Activated CD8-positive, alpha-beta T cell treated with anti-CD3 and anti-CD28 coated beads, Interleukin-2, amount 10 ng/mL, durations not matched to agents 7 days and 5 days (primary cell): ENCODE measurements at regions not wholly inside any gene's neighbourhood (a gene's known extent, or its start where the extent isn't known, plus 50 kb on each side); places are given as distances from the start of the nearest gene placed in this dataset.
"Not testable (repeated sequence)": the region's sequence is repeated elsewhere in the genome, so short reads cannot be mapped to it uniquely, and the experiment has no call there.

Source experiments
- ATAC-seq: fragments of 150-1000 bp; cut with Tn5 transposase; one replicate; pipeline ENCODE4 v1.10.0; 2021; ENCODE audit warnings: moderate library complexity
- CTCF ChIA-PET: fragments of 350-600 bp; sonication (Branson Sonifier 250); formaldehyde crosslinking; loops from one replicate; lab custom pipeline; 2021; ENCODE audit warnings: antibody characterized with exemption; lab: Charles Lee
- POLR2A ChIA-PET: fragments of 350-600 bp; sonication (Branson Sonifier 250); formaldehyde crosslinking; loops from one replicate; lab custom pipeline; 2021; ENCODE audit warnings: antibody characterized with exemption; lab: Charles Lee
- DNase-seq: peaks from one replicate; pipeline ENCODE4 v3.0.0-alpha.2; 2020
- H3K27ac Mint-ChIP-seq: one replicate; pipeline ENCODE4 v1.8.0; 2021; ENCODE audit warnings: mild to moderate bottlenecking, mixed read lengths
- H3K27me3 Mint-ChIP-seq: one replicate; pipeline ENCODE4 v1.8.0; 2021; ENCODE audit warnings: low read depth, mixed read lengths
- H3K36me3 Mint-ChIP-seq: one replicate; pipeline ENCODE4 v1.8.0; 2021; ENCODE audit warnings: low read depth, mixed read lengths
- H3K4me1 Mint-ChIP-seq: one replicate; pipeline ENCODE4 v1.8.0; 2021; ENCODE audit warnings: low read depth, mixed read lengths
- H3K4me3 Mint-ChIP-seq: one replicate; pipeline ENCODE4 v1.8.0; 2021; ENCODE audit warnings: mild to moderate bottlenecking, mixed read lengths
- H3K9me3 Mint-ChIP-seq: one replicate; pipeline ENCODE4 v1.8.0; 2022; ENCODE audit warnings: mixed read lengths; ENCODE audit not compliant: insufficient read depth

DNA sequence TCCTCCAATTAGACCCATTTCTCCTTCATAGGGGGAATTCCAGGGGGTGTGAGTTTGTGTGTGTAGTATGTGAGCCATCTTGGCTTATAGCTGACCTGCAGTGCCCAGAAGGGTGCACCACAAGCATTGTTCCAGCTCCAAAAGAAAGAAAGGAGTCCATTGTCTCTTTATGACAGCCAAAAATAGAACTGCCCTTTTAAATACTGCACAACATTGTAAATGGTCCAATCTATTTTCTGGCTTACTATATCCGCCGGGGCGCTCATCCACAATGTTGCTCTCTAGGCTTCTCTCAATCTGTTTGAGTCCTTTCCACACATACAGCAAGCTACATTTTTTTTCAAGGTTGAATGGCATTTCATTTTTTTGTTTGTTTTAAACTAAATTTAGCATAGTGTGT lies 517.5 kb downstream of the STK39 start:
- Mint-ChIP-seq H3K4me3 (no peak overlapping the region), H3K36me3 (no peaks in the 10 kb centered on the region), H3K27me3 (no peaks in the 10 kb centered on the region), H3K9me3 (no peaks in the 10 kb centered on the region), H3K4me1 (no peaks in the 10 kb centered on the region), H3K27ac (no peak overlapping the region)
- POLR2A ChIA-PET: no interaction called here
- CTCF ChIA-PET: no interaction called here
- no peak for ATAC-seq
- no peak for DNase-seq

GRCh38 chr2:167726788-167727187 lies 520.6 kb downstream of the STK39 start:
- CTCF ChIA-PET: no interaction called here
- ATAC-seq: no peak
- no peaks in the 10 kb centered on the region for H3K4me1 Mint-ChIP-seq
- no peak overlapping the region for H3K4me3 Mint-ChIP-seq
- H3K27me3 Mint-ChIP-seq: no peaks in the 10 kb centered on the region
- H3K36me3 Mint-ChIP-seq: no peaks in the 10 kb centered on the region
- H3K9me3 Mint-ChIP-seq: no peaks in the 10 kb centered on the region
- POLR2A ChIA-PET: no interaction called here
- no peak overlapping the region for H3K27ac Mint-ChIP-seq
- DNase-seq: no peak

DNA sequence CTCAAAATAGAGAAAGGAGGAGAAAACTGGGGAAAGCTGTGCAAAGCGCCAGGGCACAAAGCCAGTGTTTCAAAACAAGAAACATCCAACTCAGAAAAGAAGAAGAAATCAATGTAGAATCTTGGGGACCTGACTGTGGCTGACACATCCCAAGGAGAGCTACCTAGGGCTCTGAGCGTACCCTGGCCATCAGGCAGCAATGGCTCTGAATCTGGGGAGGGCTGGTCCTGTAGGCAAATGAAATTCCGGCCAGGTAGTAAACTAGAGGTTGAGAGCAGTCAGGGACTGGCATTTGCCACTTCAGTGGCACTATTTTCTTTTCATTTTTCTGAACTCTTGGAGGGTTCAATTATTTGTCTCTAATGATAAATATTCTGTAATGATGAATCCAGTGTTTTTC lies 525.8 kb downstream of the STK39 start:
- ChIA-PET POLR2A (no interaction called here), CTCF (no interaction called here)
- DNase-seq: no peak
- H3K27ac Mint-ChIP-seq: no peak overlapping the region
- no peaks in the 10 kb centered on the region for H3K9me3 Mint-ChIP-seq
- no peak overlapping the region for H3K4me3 Mint-ChIP-seq
- no peaks in the 10 kb centered on the region for H3K36me3 Mint-ChIP-seq
- no peak for ATAC-seq
- H3K4me1 Mint-ChIP-seq: no peaks in the 10 kb centered on the region
- H3K27me3 Mint-ChIP-seq: no peaks in the 10 kb centered on the region

GRCh38 chr2:167719410-167719809 lies 528.0 kb downstream of the STK39 start:
- ChIA-PET POLR2A (no interaction called here), CTCF (no interaction called here)
- Mint-ChIP-seq H3K27ac (no peak overlapping the region), H3K4me3 (no peak overlapping the region), H3K36me3 (no peaks in the 10 kb centered on the region), H3K9me3 (no peaks in the 10 kb centered on the region), H3K4me1 (no peaks in the 10 kb centered on the region), H3K27me3 (no peaks in the 10 kb centered on the region)
- DNase-seq (no peak), ATAC-seq (no peak)

GRCh38 chr2:167718560-167718959 lies 528.8 kb downstream of the STK39 start:
- Mint-ChIP-seq H3K9me3 (no peaks in the 10 kb centered on the region), H3K27me3 (no peaks in the 10 kb centered on the region), H3K36me3 (no peaks in the 10 kb centered on the region), H3K27ac (no peak overlapping the region), H3K4me3 (no peak overlapping the region), H3K4me1 (no peaks in the 10 kb centered on the region)
- no peak for ATAC-seq
- DNase-seq: no peak
- CTCF ChIA-PET: no interaction called here
- POLR2A ChIA-PET: no interaction called here

- Mint-ChIP-seq H3K36me3 (no peaks in the 10 kb centered on the region), H3K9me3 (no peaks in the 10 kb centered on the region), H3K4me1 (no peaks in the 10 kb centered on the region), H3K4me3 (no peak overlapping the region), H3K27me3 (no peaks in the 10 kb centered on the region), H3K27ac (no peak overlapping the region)
- CTCF ChIA-PET: no interaction called here
- no peak for DNase-seq
- POLR2A ChIA-PET: no interaction called here
- no peak for ATAC-seq
Measured at GRCh38 chr2:167715932-167716331, 531.5 kb downstream of the STK39 start.

DNA sequence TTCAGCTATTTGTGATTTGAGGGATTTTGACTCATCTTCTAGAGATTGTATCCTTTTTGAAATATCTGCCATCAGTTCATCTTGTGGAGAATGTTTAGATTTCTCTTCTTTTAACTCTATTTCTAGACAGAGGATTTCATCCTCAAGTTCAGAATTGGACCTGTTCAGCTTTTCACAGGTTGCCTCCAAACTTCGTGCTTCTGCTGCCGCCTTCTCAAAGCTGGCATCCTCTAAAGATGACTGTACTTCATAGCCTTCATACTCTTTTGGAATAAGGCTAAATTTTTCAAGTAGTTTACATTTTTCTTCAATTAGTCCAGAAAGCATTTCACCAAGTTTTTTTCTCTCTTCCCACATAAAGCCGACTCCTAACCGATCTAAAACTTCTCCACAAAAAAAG lies 531.9 kb downstream of the STK39 start:
- H3K36me3 Mint-ChIP-seq, DNase-seq, H3K4me1 Mint-ChIP-seq, H3K27ac Mint-ChIP-seq, H3K4me3 Mint-ChIP-seq, H3K9me3 Mint-ChIP-seq, ATAC-seq, H3K27me3 Mint-ChIP-seq, POLR2A ChIA-PET, CTCF ChIA-PET: not testable (repeated sequence)

GRCh38 chr2:167712275-167712674 lies 535.1 kb downstream of the STK39 start:
- Mint-ChIP-seq H3K27ac (no peak overlapping the region), H3K36me3 (no peaks in the 10 kb centered on the region), H3K4me3 (no peak overlapping the region), H3K27me3 (no peaks in the 10 kb centered on the region), H3K9me3 (no peaks in the 10 kb centered on the region), H3K4me1 (no peaks in the 10 kb centered on the region)
- POLR2A ChIA-PET: no interaction called here
- no peak for ATAC-seq
- DNase-seq: no peak
- CTCF ChIA-PET: no interaction called here

- CTCF ChIA-PET: no interaction called here
- no peaks in the 10 kb centered on the region for H3K27me3 Mint-ChIP-seq
- ATAC-seq: no peak
- no peak overlapping the region for H3K4me3 Mint-ChIP-seq
- POLR2A ChIA-PET: no interaction called here
- H3K27ac Mint-ChIP-seq: no peak overlapping the region
- DNase-seq: no peak
- no peaks in the 10 kb centered on the region for H3K9me3 Mint-ChIP-seq
- no peaks in the 10 kb centered on the region for H3K4me1 Mint-ChIP-seq
- H3K36me3 Mint-ChIP-seq: no peaks in the 10 kb centered on the region
Measured at GRCh38 chr2:167708998-167709397, 538.4 kb downstream of the STK39 start.

DNA sequence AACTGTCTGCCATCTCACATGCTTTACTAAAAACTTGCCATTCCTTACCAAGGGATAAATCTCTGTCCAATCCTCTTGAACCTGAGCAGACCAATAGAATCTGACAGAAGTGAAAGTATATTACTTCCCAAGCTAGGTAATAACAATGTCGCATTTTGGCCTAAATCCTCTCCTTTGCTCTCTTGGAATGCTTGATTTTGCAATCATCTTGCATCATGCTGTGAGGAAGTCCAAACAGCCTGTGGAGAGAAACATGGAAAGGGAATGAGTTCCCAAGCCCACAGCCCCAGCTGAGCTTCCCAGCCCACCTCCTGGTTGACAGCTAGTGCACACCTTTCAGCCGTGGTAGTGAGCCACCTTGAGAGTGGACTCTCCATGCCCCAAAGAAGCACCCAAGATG lies 540.6 kb downstream of the STK39 start:
- no peak overlapping the region for H3K4me3 Mint-ChIP-seq
- H3K27ac Mint-ChIP-seq: no peak overlapping the region
- no peaks in the 10 kb centered on the region for H3K9me3 Mint-ChIP-seq
- CTCF ChIA-PET: no interaction called here
- no peaks in the 10 kb centered on the region for H3K4me1 Mint-ChIP-seq
- no peaks in the 10 kb centered on the region for H3K36me3 Mint-ChIP-seq
- ATAC-seq (no peak), DNase-seq (no peak)
- H3K27me3 Mint-ChIP-seq: no peaks in the 10 kb centered on the region
- POLR2A ChIA-PET: no interaction called here

DNA sequence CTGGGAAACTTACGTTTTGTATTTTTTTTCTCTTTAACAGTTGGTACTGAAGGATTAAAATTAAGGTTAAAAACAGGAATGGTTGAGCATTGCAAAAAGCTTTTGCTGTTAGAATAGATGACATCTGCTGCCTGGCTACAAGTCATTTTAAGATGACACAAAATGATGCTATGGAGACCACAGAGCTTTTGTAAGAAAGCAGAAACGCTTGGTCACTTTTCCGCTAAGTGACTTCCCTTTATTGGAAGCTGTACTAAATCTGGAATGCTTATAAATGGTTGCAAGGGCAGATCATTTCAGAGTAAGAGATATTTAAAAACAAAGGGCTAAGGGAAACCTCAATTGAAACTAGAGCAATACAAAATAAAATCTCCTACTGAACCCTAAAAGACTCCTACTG lies 544.0 kb downstream of the STK39 start:
- no peak overlapping the region for H3K27ac Mint-ChIP-seq
- ATAC-seq (no peak), DNase-seq (no peak)
- H3K9me3 Mint-ChIP-seq: no peaks in the 10 kb centered on the region
- no peaks in the 10 kb centered on the region for H3K27me3 Mint-ChIP-seq
- H3K36me3 Mint-ChIP-seq: no peaks in the 10 kb centered on the region
- H3K4me1 Mint-ChIP-seq: no peaks in the 10 kb centered on the region
- POLR2A ChIA-PET: no interaction called here
- CTCF ChIA-PET: no interaction called here
- H3K4me3 Mint-ChIP-seq: no peak overlapping the region

DNA sequence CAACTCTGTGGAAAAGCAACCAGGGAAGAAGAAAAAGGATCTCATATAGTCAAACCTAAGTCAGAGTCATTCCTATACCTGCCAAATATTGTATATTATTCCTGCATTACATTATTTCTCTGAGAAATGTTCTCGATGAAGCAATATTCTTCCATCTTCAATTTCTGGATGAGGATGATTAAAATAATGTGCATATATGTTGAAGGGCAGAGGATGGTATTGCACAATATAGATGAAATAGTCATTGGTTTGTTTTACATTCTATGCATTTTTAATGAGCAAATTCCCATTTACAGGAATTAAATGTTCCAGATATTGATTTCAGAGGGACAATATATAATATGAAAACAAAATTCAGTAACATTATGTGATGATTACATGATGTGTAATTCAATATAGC lies 545.2 kb downstream of the STK39 start:
- no peaks in the 10 kb centered on the region for H3K27me3 Mint-ChIP-seq
- no peaks in the 10 kb centered on the region for H3K9me3 Mint-ChIP-seq
- no peaks in the 10 kb centered on the region for H3K4me1 Mint-ChIP-seq
- H3K27ac Mint-ChIP-seq: no peak overlapping the region
- no peak for ATAC-seq
- H3K36me3 Mint-ChIP-seq: no peaks in the 10 kb centered on the region
- CTCF ChIA-PET: interaction anchor here (0.7 kb wide), 1 partner anchor 279 kb away, joined by 3 read pairs; no protein-coding TSS in a partner anchor
- POLR2A ChIA-PET: no interaction called here
- DNase-seq: no peak
- H3K4me3 Mint-ChIP-seq: no peak overlapping the region

GRCh38 chr2:167701651-167702050 lies 545.7 kb downstream of the STK39 start:
- Mint-ChIP-seq H3K4me1 (no peaks in the 10 kb centered on the region), H3K9me3 (no peaks in the 10 kb centered on the region), H3K27ac (no peak overlapping the region), H3K4me3 (no peak overlapping the region), H3K27me3 (no peaks in the 10 kb centered on the region), H3K36me3 (no peaks in the 10 kb centered on the region)
- ATAC-seq (no peak), DNase-seq (no peak)
- ChIA-PET CTCF (interaction anchor here (0.7 kb wide), 1 partner anchor 278 kb away, joined by 3 read pairs; no protein-coding TSS in a partner anchor), POLR2A (no interaction called here)
